Astrocyte (in vitro differentiated cells and primary cell): ENCODE measurements at regions not wholly inside any gene's neighbourhood (a gene's known extent, or its start where the extent isn't known, plus 50 kb on each side); places are given as distances from the start of the nearest gene placed in this dataset.

Experiments used
- DNase-seq: peaks from one replicate; pipeline ENCODE4 v3.0.0-alpha.2; 2010; ENCODE audit warnings: low read depth
- FAIRE-seq: peaks from 2 replicates; lab custom pipeline; 2011; peaks lifted over from hg19 to GRCh38; lab: Jason Lieb, UNC
- H2AFZ ChIP-seq: 2 replicates; pipeline ENCODE4 v1.6.0; 2012; ENCODE audit warnings: low read depth, low read length, inconsistent platforms
- H3K27ac ChIP-seq: 2 replicates; pipeline ENCODE4 v1.5.1; 2011; ENCODE audit warnings: low read depth, low read length, inconsistent platforms
- H3K27me3 ChIP-seq: 2 replicates; pipeline ENCODE4 v1.6.0; 2011; ENCODE audit warnings: low read length, inconsistent platforms; ENCODE audit not compliant: insufficient read depth
- H3K36me3 ChIP-seq: 2 replicates; pipeline ENCODE4 v1.5.1; 2011; ENCODE audit warnings: low read length, inconsistent platforms; ENCODE audit not compliant: insufficient read depth
- H3K4me1 ChIP-seq: 2 replicates; pipeline ENCODE4 v1.5.1; 2011; ENCODE audit warnings: low read length, inconsistent platforms; ENCODE audit not compliant: insufficient read depth
- H3K4me2 ChIP-seq: 2 replicates; pipeline ENCODE4 v1.6.0; 2012; ENCODE audit warnings: low read length, inconsistent platforms
- H3K4me3 ChIP-seq: 2 replicates; pipeline ENCODE4 v1.5.1; 2011; ENCODE audit warnings: low read depth, mild to moderate bottlenecking, low read length, inconsistent platforms; ENCODE audit not compliant: insufficient read depth
- H3K79me2 ChIP-seq: 2 replicates; pipeline ENCODE4 v1.6.0; 2012; ENCODE audit warnings: mild to moderate bottlenecking, low read length, inconsistent platforms; ENCODE audit not compliant: insufficient read depth
- H3K9ac ChIP-seq: 2 replicates; pipeline ENCODE4 v1.6.0; 2012; ENCODE audit warnings: mild to moderate bottlenecking, low read length, inconsistent platforms
- H3K9me3 ChIP-seq: 2 replicates; pipeline ENCODE4 v1.5.1; 2012; ENCODE audit warnings: low read depth, mild to moderate bottlenecking, low read length, inconsistent platforms; ENCODE audit not compliant: insufficient read depth
- H4K20me1 ChIP-seq: 2 replicates; pipeline ENCODE4 v1.6.0; 2012; ENCODE audit warnings: low read length, inconsistent platforms; ENCODE audit not compliant: insufficient read depth
- H3K27ac Mint-ChIP-seq: one replicate; pipeline ENCODE4 v1.8.0; 2021; ENCODE audit warnings: mild to moderate bottlenecking, mixed read lengths; ENCODE audit not compliant: unreplicated experiment
- H3K27me3 Mint-ChIP-seq: one replicate; pipeline ENCODE4 v1.8.0; 2021; ENCODE audit warnings: low read depth, mixed read lengths; ENCODE audit not compliant: unreplicated experiment
- H3K36me3 Mint-ChIP-seq: one replicate; pipeline ENCODE4 v1.8.0; 2021; ENCODE audit warnings: low read depth, mixed read lengths; ENCODE audit not compliant: unreplicated experiment
- H3K4me1 Mint-ChIP-seq: one replicate; pipeline ENCODE4 v1.8.0; 2021; ENCODE audit warnings: low read depth, mixed read lengths; ENCODE audit not compliant: unreplicated experiment
- H3K4me3 Mint-ChIP-seq: one replicate; pipeline ENCODE4 v1.8.0; 2021; ENCODE audit warnings: mild to moderate bottlenecking, moderate library complexity, mixed read lengths; ENCODE audit not compliant: unreplicated experiment
- H3K9me3 Mint-ChIP-seq: one replicate; pipeline ENCODE4 v1.8.0; 2021; ENCODE audit warnings: mild to moderate bottlenecking, mixed read lengths; ENCODE audit not compliant: unreplicated experiment
- CTCF ChIP-seq: IDR thresholded peaks from 2 replicates; pipeline ENCODE4 v1.5.1; 2011; ENCODE audit warnings: low read depth, mild to moderate bottlenecking, inconsistent platforms, low read length, moderate library complexity; ENCODE audit not compliant: insufficient read depth
- EZH2 ChIP-seq: IDR thresholded peaks from 2 replicates; pipeline ENCODE4 v1.6.1; 2012; ENCODE audit warnings: mild to moderate bottlenecking, low read length, inconsistent platforms; ENCODE audit not compliant: insufficient read depth

- no peak for FAIRE-seq
- no peak overlapping the region for H2AFZ ChIP-seq
- no peak overlapping the region for H3K4me3 Mint-ChIP-seq
- no peak for DNase-seq
- H3K9ac ChIP-seq = no peak overlapping the region
- H3K4me2 ChIP-seq = no peak overlapping the region
- no peaks in the 10 kb centered on the region for H3K27me3 Mint-ChIP-seq
- H3K4me1 ChIP-seq = no peaks in the 10 kb centered on the region
- no peak overlapping the region for H3K4me3 ChIP-seq
- no peaks in the 10 kb centered on the region for H3K36me3 ChIP-seq
- no peak for TF ChIP-seq CTCF
- TF ChIP-seq EZH2 = no peak
- H3K27me3 ChIP-seq = no peaks in the 10 kb centered on the region
- no peak overlapping the region for H3K27ac ChIP-seq
- H3K79me2 ChIP-seq = no peaks in the 10 kb centered on the region
- H4K20me1 ChIP-seq = no peaks in the 10 kb centered on the region
- H3K27ac Mint-ChIP-seq = no peak overlapping the region
- peaks cover 2% of the 10 kb centered on the region for H3K9me3 ChIP-seq
- no peaks in the 10 kb centered on the region for H3K4me1 Mint-ChIP-seq
- peaks cover 1% of the 10 kb centered on the region for H3K9me3 Mint-ChIP-seq
- H3K36me3 Mint-ChIP-seq = no peaks in the 10 kb centered on the region
Measured at GRCh38 chr16:62170642-62171041, 134.4 kb upstream of the CDH8 start.

- FAIRE-seq = no peak
- Mint-ChIP-seq H3K9me3 (peaks cover 1% of the 10 kb centered on the region), H3K27ac (no peak overlapping the region), H3K27me3 (no peaks in the 10 kb centered on the region), H3K4me3 (no peak overlapping the region), H3K4me1 (no peaks in the 10 kb centered on the region), H3K36me3 (no peaks in the 10 kb centered on the region)
- H3K27me3 ChIP-seq = no peaks in the 10 kb centered on the region
- H3K36me3 ChIP-seq = no peaks in the 10 kb centered on the region
- no peaks in the 10 kb centered on the region for H3K4me1 ChIP-seq
- no peaks in the 10 kb centered on the region for H4K20me1 ChIP-seq
- no peak overlapping the region for H2AFZ ChIP-seq
- no peak for DNase-seq
- no peak overlapping the region for H3K9ac ChIP-seq
- TF ChIP-seq CTCF = no peak
- TF ChIP-seq EZH2 = no peak
- no peak overlapping the region for H3K27ac ChIP-seq
- no peaks in the 10 kb centered on the region for H3K79me2 ChIP-seq
- no peak overlapping the region for H3K4me2 ChIP-seq
- H3K9me3 ChIP-seq = peaks cover 2% of the 10 kb centered on the region
- H3K4me3 ChIP-seq = no peak overlapping the region
Measured at GRCh38 chr16:62167551-62167950, 131.3 kb upstream of the CDH8 start.

- H3K27me3 ChIP-seq = no peaks in the 10 kb centered on the region
- H3K9me3 ChIP-seq = no peaks in the 10 kb centered on the region
- H3K4me1 Mint-ChIP-seq = no peaks in the 10 kb centered on the region
- no peak overlapping the region for H2AFZ ChIP-seq
- H3K4me1 ChIP-seq = no peaks in the 10 kb centered on the region
- TF ChIP-seq CTCF (no peak), EZH2 (no peak)
- no peak overlapping the region for H3K4me2 ChIP-seq
- no peak for DNase-seq
- H3K36me3 ChIP-seq = no peaks in the 10 kb centered on the region
- FAIRE-seq = no peak
- H3K27me3 Mint-ChIP-seq = no peaks in the 10 kb centered on the region
- no peak overlapping the region for H3K27ac Mint-ChIP-seq
- no peaks in the 10 kb centered on the region for H3K9me3 Mint-ChIP-seq
- H3K4me3 Mint-ChIP-seq = no peak overlapping the region
- H3K36me3 Mint-ChIP-seq = no peaks in the 10 kb centered on the region
- no peak overlapping the region for H3K4me3 ChIP-seq
- no peaks in the 10 kb centered on the region for H4K20me1 ChIP-seq
- no peaks in the 10 kb centered on the region for H3K79me2 ChIP-seq
- H3K9ac ChIP-seq = no peak overlapping the region
- no peak overlapping the region for H3K27ac ChIP-seq
Measured at GRCh38 chr16:62157544-62157943, 121.3 kb upstream of the CDH8 start.
